GM23248 (cell line): ENCODE measurements at regions not wholly inside any gene's neighbourhood (a gene's known extent, or its start where the extent isn't known, plus 50 kb on each side); places are given as distances from the start of the nearest gene placed in this dataset.

Experiments used
- DNase-seq: peaks from one replicate; pipeline ENCODE4 v3.0.0-alpha.2; 2015
- H2AFZ ChIP-seq: fragments of 200-600 bp; sonication (generic); 2 replicates; pipeline ENCODE4 v1.6.1; 2016; ENCODE audit warnings: antibody characterized with exemption
- H3F3A ChIP-seq: fragments of 200-600 bp; sonication (generic); 2 replicates; pipeline ENCODE4 v1.6.1; 2016; ENCODE audit warnings: mild to moderate bottlenecking, antibody characterized with exemption, mixed run types; ENCODE audit not compliant: insufficient read depth
- H3K27ac ChIP-seq: fragments of 200-600 bp; sonication (generic); 2 replicates; pipeline ENCODE4 v1.5.1; 2016; ENCODE audit warnings: mild to moderate bottlenecking
- H3K27me3 ChIP-seq: fragments of 200-600 bp; sonication (generic); replicated peaks from 2 replicates; pipeline ENCODE4 v1.6.1; 2016; ENCODE audit warnings: mild to moderate bottlenecking; ENCODE audit not compliant: insufficient read depth
- H3K36me3 ChIP-seq: fragments of 200-600 bp; sonication (generic); 2 replicates; pipeline ENCODE4 v1.6.1; 2016; ENCODE audit warnings: low read depth, mild to moderate bottlenecking
- H3K4me1 ChIP-seq: fragments of 200-600 bp; sonication (generic); 2 replicates; pipeline ENCODE4 v1.6.1; 2016; ENCODE audit warnings: mild to moderate bottlenecking; ENCODE audit not compliant: insufficient read depth
- H3K4me2 ChIP-seq: fragments of 200-600 bp; sonication (generic); one replicate; pipeline ENCODE4 v1.6.1; 2016; ENCODE audit warnings: mild to moderate bottlenecking; ENCODE audit not compliant: unreplicated experiment
- H3K4me3 ChIP-seq: fragments of 200-600 bp; sonication (generic); 2 replicates; pipeline ENCODE4 v1.5.1; 2016; ENCODE audit warnings: mild to moderate bottlenecking
- H3K79me2 ChIP-seq: fragments of 200-600 bp; sonication (generic); 2 replicates; pipeline ENCODE4 v1.6.1; 2016; ENCODE audit warnings: mild to moderate bottlenecking; ENCODE audit not compliant: insufficient read depth
- H3K9ac ChIP-seq: fragments of 200-600 bp; sonication (generic); 2 replicates; pipeline ENCODE4 v1.6.1; 2016; ENCODE audit warnings: mild to moderate bottlenecking
- H3K9me2 ChIP-seq: fragments of 200-600 bp; sonication (generic); 2 replicates; pipeline ENCODE4 v1.6.1; 2016; ENCODE audit warnings: mixed run types, mild to moderate bottlenecking, moderate library complexity; ENCODE audit not compliant: insufficient read depth
- H3K9me3 ChIP-seq: fragments of 200-600 bp; sonication (generic); one replicate; pipeline ENCODE4 v1.6.1; 2017; ENCODE audit warnings: low read depth
- H4K20me1 ChIP-seq: fragments of 200-600 bp; sonication (generic); 2 replicates; pipeline ENCODE4 v1.6.0; 2016; ENCODE audit not compliant: insufficient read depth
- EZH2 ChIP-seq: fragments of 200-600 bp; sonication (generic); IDR thresholded peaks from 2 replicates; pipeline ENCODE4 v1.6.1; 2018; ENCODE audit warnings: antibody characterized with exemption, mild to moderate bottlenecking; ENCODE audit not compliant: insufficient read depth, poor library complexity, severe bottlenecking
- EZH2phosphoT487 ChIP-seq: fragments of 200-600 bp; sonication (generic); IDR thresholded peaks from 2 replicates; pipeline ENCODE4 v1.6.1; 2018; ENCODE audit warnings: antibody characterized with exemption, moderate library complexity, mild to moderate bottlenecking, low read depth; ENCODE audit not compliant: insufficient read depth
- WGBS, 2 experiments: methylation state at CpG; one replicate each; pipeline ENCODE4 v1.1.6; 2015 to 2017; ENCODE audit warnings: low lambda C conversion rate in 2 of 2, low coverage in 1 of 2; ENCODE audit errors: missing lambda C conversion rate in 2 of 2; 5-methylcytosine and 5-hydroxymethylcytosine counted together
- in situ Hi-C: fragments of 300-500 bp; cut with MboI; formaldehyde crosslinking; loops from 2 replicates; pipeline ENCODE4 v1.15.0; 2020

GRCh38 chr17:77847221-77848085 is 111.0 kb upstream of the TNRC6C start:
- Histone ChIP-seq H3K27ac (no peak overlapping the region), H3K9me2 (no peaks in the 10 kb centered on the region), H3F3A (peaks cover 11% of the 10 kb centered on the region), H3K4me1 (peaks cover 15% of the 10 kb centered on the region), H3K4me3 (no peak overlapping the region), H3K79me2 (no peaks in the 10 kb centered on the region), H3K36me3 (no peaks in the 10 kb centered on the region), H3K9me3 (no peaks in the 10 kb centered on the region), H3K4me2 (no peak overlapping the region), H4K20me1 (no peaks in the 10 kb centered on the region), H3K27me3 (no peaks in the 10 kb centered on the region), H2AFZ (no peak overlapping the region), H3K9ac (no peak overlapping the region)
- in situ Hi-C loops = no loop called here
- TF ChIP-seq EZH2 (no peak), EZH2phosphoT487 (no peak)
- DNase-seq = no peak
- WGBS, 2 experiments = 79 to 85% methylated on average over 19 to 20 of the region's 20 CpGs

- Histone ChIP-seq H2AFZ (no peak overlapping the region), H3K36me3 (no peaks in the 10 kb centered on the region), H3K9ac (no peak overlapping the region), H3F3A (peaks cover 4% of the 10 kb centered on the region; the same call in 1 of the 2 replicates), H4K20me1 (no peaks in the 10 kb centered on the region), H3K27me3 (no peaks in the 10 kb centered on the region), H3K9me2 (no peaks in the 10 kb centered on the region), H3K4me1 (peaks cover 7% of the 10 kb centered on the region), H3K4me2 (no peak overlapping the region), H3K9me3 (no peaks in the 10 kb centered on the region), H3K27ac (no peak overlapping the region), H3K4me3 (no peak overlapping the region), H3K79me2 (no peaks in the 10 kb centered on the region)
- TF ChIP-seq EZH2phosphoT487 (no peak), EZH2 (no peak)
- 76 to 79% methylated on average over 12 of the region's 12 CpGs for WGBS, 2 experiments
- in situ Hi-C loops = no loop called here
- no peak for DNase-seq
Measured at GRCh38 chr17:77848257-77848656, 110.2 kb upstream of the TNRC6C start.

DNA sequence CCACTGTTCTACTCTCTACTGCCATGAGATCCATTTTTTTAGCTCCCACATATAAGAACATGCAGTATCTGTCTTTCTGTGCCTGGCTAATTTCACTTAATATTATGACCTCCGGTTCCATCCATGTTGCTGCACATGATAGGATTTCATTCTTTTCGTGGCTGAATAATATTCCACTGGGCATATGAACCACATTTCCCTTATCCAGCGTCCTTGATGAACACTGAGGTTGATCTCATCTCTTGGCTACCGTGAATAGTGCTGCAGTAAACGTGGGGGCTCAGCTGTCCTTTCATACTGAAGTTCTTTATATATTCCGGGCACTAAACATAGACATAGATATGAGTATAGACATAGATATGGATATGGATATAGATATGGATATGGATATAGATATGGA is 109.3 kb upstream of the TNRC6C start:
- in situ Hi-C loops = no loop called here
- H3K36me3 ChIP-seq = no peaks in the 10 kb centered on the region
- no peak for TF ChIP-seq EZH2phosphoT487
- TF ChIP-seq EZH2 = no peak
- no peaks in the 10 kb centered on the region for H3K4me1 ChIP-seq
- WGBS, 2 experiments = 81 to 83% methylated on average over 6 of the region's 6 CpGs
- no peak overlapping the region for H2AFZ ChIP-seq
- no peaks in the 10 kb centered on the region for H3K79me2 ChIP-seq
- H3K9me2 ChIP-seq = no peaks in the 10 kb centered on the region
- H3K27me3 ChIP-seq = no peaks in the 10 kb centered on the region
- H3F3A ChIP-seq = no peaks in the 10 kb centered on the region
- H3K9ac ChIP-seq = no peak overlapping the region
- no peaks in the 10 kb centered on the region for H4K20me1 ChIP-seq
- no peak for DNase-seq
- H3K27ac ChIP-seq = no peak overlapping the region
- no peak overlapping the region for H3K4me3 ChIP-seq
- no peaks in the 10 kb centered on the region for H3K9me3 ChIP-seq
- H3K4me2 ChIP-seq = no peak overlapping the region

GRCh38 chr17:77851921-77852320 is 106.6 kb upstream of the TNRC6C start:
- Histone ChIP-seq H3K4me1 (no peaks in the 10 kb centered on the region), H3K4me3 (no peak overlapping the region), H4K20me1 (no peaks in the 10 kb centered on the region), H3K36me3 (no peaks in the 10 kb centered on the region), H3K4me2 (no peak overlapping the region), H3K9ac (no peak overlapping the region), H3F3A (no peaks in the 10 kb centered on the region), H3K9me3 (no peaks in the 10 kb centered on the region), H3K9me2 (no peaks in the 10 kb centered on the region), H3K79me2 (no peaks in the 10 kb centered on the region), H3K27ac (no peak overlapping the region), H3K27me3 (0 out of 2 replicates have a peak, but pooled peaks cover 7% of the 10 kb centered on the region), H2AFZ (no peak overlapping the region)
- WGBS, 2 experiments = 65 to 69% methylated on average over 5 of the region's 5 CpGs
- TF ChIP-seq EZH2phosphoT487 (no peak), EZH2 (no peak)
- DNase-seq = no peak
- in situ Hi-C loops = no loop called here
